ENCODE measurements at regions not wholly inside any gene's neighbourhood (a gene's known extent, or its start where the extent isn't known, plus 50 kb on each side); places are given as distances from the start of the nearest gene placed in this dataset.

GRCh38 chr4:11912886-11913285 lies 484.2 kb upstream of the HS3ST1 start:
- no peak for TF ChIP-seq CTCF (IDR thresholded peaks at IDR 0.05)
- no peak for TF ChIP-seq POLR2AphosphoS5 (IDR thresholded peaks at IDR 0.05)
